ENCODE measurements at regions not wholly inside any gene's neighbourhood (a gene's known extent, or its start where the extent isn't known, plus 50 kb on each side); places are given as distances from the start of the nearest gene placed in this dataset.
"Not testable (repeated sequence)": the region's sequence is repeated elsewhere in the genome, so short reads cannot be mapped to it uniquely, and the experiment has no call there.

DNA sequence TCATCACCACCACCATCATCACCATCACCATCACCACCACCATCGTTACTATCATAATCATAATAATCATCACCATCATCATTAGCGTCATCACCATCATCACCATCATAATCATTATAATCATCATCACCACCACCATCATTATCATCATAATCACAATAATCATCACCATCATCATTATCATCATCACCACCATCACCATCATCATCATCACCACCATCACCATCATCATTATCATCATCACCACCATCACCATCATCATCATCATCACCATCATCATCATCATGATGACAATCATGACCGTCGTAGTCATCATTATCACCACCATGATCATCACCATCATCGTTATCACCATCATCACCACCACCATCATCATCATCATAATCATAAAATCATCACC lies 349.9 kb downstream of the ADGRD1 start:
- H4K5ac ChIP-seq (ENCODE audit: low read depth, low read length); H3K4me3 ChIP-seq (ENCODE audit: insufficient read depth, low read depth, low read length); H4K91ac ChIP-seq (ENCODE audit: insufficient read depth, low read depth, low read length); CTCF ChIA-PET; H3K18ac ChIP-seq (ENCODE audit: low read depth, low read length); ATAC-seq (ENCODE audit: low read depth); H4K20me1 ChIP-seq (ENCODE audit: insufficient read depth, low read length); DNase-seq; H2AFZ ChIP-seq (replicated peaks; ENCODE audit: low read length, poor library complexity); H2AK9ac ChIP-seq (replicated peaks; ENCODE audit: low read depth, low read length, poor library complexity); dilution Hi-C loops (cut with HindIII; ENCODE audit: low sequenced_read_pairs, unreplicated experiment); BruUV-seq (replicated peaks); H2BK15ac ChIP-seq (ENCODE audit: low read depth, low read length); H3K27ac ChIP-seq (ENCODE audit: insufficient read depth, low read length); H3K36me3 ChIP-seq (ENCODE audit: control insufficient read depth, insufficient read depth, low read length); H2BK20ac ChIP-seq (ENCODE audit: low read depth, low read length); H3K9me3 ChIP-seq (ENCODE audit: control insufficient read depth, insufficient read depth, low read length); POLR2A ChIA-PET (ENCODE audit: unreplicated experiment); H4K8ac ChIP-seq (ENCODE audit: low read depth in 2 of 2, low read length in 2 of 2); in situ Hi-C loops (cut with MboI; ENCODE audit: low sequenced_read_pairs); H2BK5ac ChIP-seq (ENCODE audit: low read depth, low read length, poor library complexity, severe bottlenecking); H3K9ac ChIP-seq (ENCODE audit: low read depth, low read length); H3K14ac ChIP-seq (replicated peaks; ENCODE audit: low read depth, low read length); H3K79me1 ChIP-seq (ENCODE audit: low read depth in 1 of 2, low read length in 2 of 2); H3K4me1 ChIP-seq (ENCODE audit: control insufficient read depth, insufficient read depth, low read length); H2AK5ac ChIP-seq (ENCODE audit: low read depth, low read length); H3K4me2 ChIP-seq (ENCODE audit: low read depth, low read length); H3K23ac ChIP-seq (ENCODE audit: low read depth, low read length); H3K9me1 ChIP-seq (ENCODE audit: insufficient read depth, low read length); H3K27me3 ChIP-seq (ENCODE audit: control insufficient read depth, insufficient read depth, low read length); H3K4ac ChIP-seq (ENCODE audit: low read depth, low read length); H2BK120ac ChIP-seq (ENCODE audit: low read depth, low read length); intact Hi-C loops (cut with micrococcal nuclease); H3K56ac ChIP-seq (ENCODE audit: extremely low read depth, insufficient read depth, low read length): not testable (repeated sequence)
- WGBS, 2 experiments (ENCODE audit: extremely low coverage in 2 of 2, insufficient read length in 1 of 2): 100% methylated on average over 1 of the region's 5 CpGs; no CpG with 5 or more reads in 1 of the 2 experiments

- H3K27me3 ChIP-seq (ENCODE audit: control insufficient read depth, insufficient read depth, low read length); H4K8ac ChIP-seq (ENCODE audit: low read depth in 2 of 2, low read length in 2 of 2); H3K27ac ChIP-seq (ENCODE audit: insufficient read depth, low read length); H4K20me1 ChIP-seq (ENCODE audit: insufficient read depth, low read length); H2BK5ac ChIP-seq (ENCODE audit: low read depth, low read length, poor library complexity, severe bottlenecking); H3K4ac ChIP-seq (ENCODE audit: low read depth, low read length); H2BK15ac ChIP-seq (ENCODE audit: low read depth, low read length); DNase-seq; H3K4me1 ChIP-seq (ENCODE audit: control insufficient read depth, insufficient read depth, low read length); H3K4me2 ChIP-seq (ENCODE audit: low read depth, low read length); H3K56ac ChIP-seq (ENCODE audit: extremely low read depth, insufficient read depth, low read length); H3K14ac ChIP-seq (replicated peaks; ENCODE audit: low read depth, low read length); ATAC-seq (ENCODE audit: low read depth); H2AFZ ChIP-seq (replicated peaks; ENCODE audit: low read length, poor library complexity); POLR2A ChIA-PET (ENCODE audit: unreplicated experiment); intact Hi-C loops (cut with micrococcal nuclease); in situ Hi-C loops (cut with MboI; ENCODE audit: low sequenced_read_pairs); dilution Hi-C loops (cut with HindIII; ENCODE audit: low sequenced_read_pairs, unreplicated experiment); H3K23ac ChIP-seq (ENCODE audit: low read depth, low read length); H3K9ac ChIP-seq (ENCODE audit: low read depth, low read length); H2BK20ac ChIP-seq (ENCODE audit: low read depth, low read length); CTCF ChIA-PET; H2BK120ac ChIP-seq (ENCODE audit: low read depth, low read length); H3K36me3 ChIP-seq (ENCODE audit: control insufficient read depth, insufficient read depth, low read length); H2AK5ac ChIP-seq (ENCODE audit: low read depth, low read length); H4K91ac ChIP-seq (ENCODE audit: insufficient read depth, low read depth, low read length); H2AK9ac ChIP-seq (replicated peaks; ENCODE audit: low read depth, low read length, poor library complexity); H3K4me3 ChIP-seq (ENCODE audit: insufficient read depth, low read depth, low read length); H3K9me1 ChIP-seq (ENCODE audit: insufficient read depth, low read length); BruUV-seq (replicated peaks); H3K79me1 ChIP-seq (ENCODE audit: low read depth in 1 of 2, low read length in 2 of 2); H3K18ac ChIP-seq (ENCODE audit: low read depth, low read length); H3K9me3 ChIP-seq (ENCODE audit: control insufficient read depth, insufficient read depth, low read length); H4K5ac ChIP-seq (ENCODE audit: low read depth, low read length): not testable (repeated sequence)
- WGBS, 2 experiments (ENCODE audit: extremely low coverage in 2 of 2, insufficient read length in 1 of 2): no CpG with 5 or more reads among the region's 6 CpGs
Measured at GRCh38 chr12:131304642-131305041, 350.9 kb downstream of the ADGRD1 start.

All from IMR-90 (cell line).